ENCODE measurements at regions not wholly inside any gene's neighbourhood (a gene's known extent, or its start where the extent isn't known, plus 50 kb on each side); places are given as distances from the start of the nearest gene placed in this dataset.

GRCh38 chr14:105851716-105852377 is 325.5 kb downstream of the TMEM121 start:
- peaks cover 11% of the 10 kb centered on the region for H3K27me3 Mint-ChIP-seq (ENCODE audit: insufficient read depth, unreplicated experiment)
- H3K9me3 ChIP-seq = no peaks in the 10 kb centered on the region
- no peaks in the 10 kb centered on the region for H3K4me1 Mint-ChIP-seq (ENCODE audit: low read depth, unreplicated experiment)
- H3K4me1 ChIP-seq = no peaks in the 10 kb centered on the region
- H3K36me3 Mint-ChIP-seq (ENCODE audit: insufficient read depth, unreplicated experiment) = no peaks in the 10 kb centered on the region
- DNase-seq = no peak
- H3K4me3 ChIP-seq (ENCODE audit: low read depth, low read length) = no peak overlapping the region
- ChIA-PET CTCF (no interaction called here), POLR2A (no interaction called here)
- no peak for TF ChIP-seq CTCF (IDR thresholded peaks at IDR 0.05; ENCODE audit: insufficient read depth in 1 of 2, low read depth in 1 of 2, low read length in 1 of 2, severe bottlenecking in 1 of 2, unreplicated experiment in 1 of 2)
- no peak overlapping the region for H3K27ac Mint-ChIP-seq (ENCODE audit: unreplicated experiment)
- H3K36me3 ChIP-seq (ENCODE audit: control insufficient read depth, insufficient read depth, low read length) = no peaks in the 10 kb centered on the region
- no peak overlapping the region for H3K4me3 Mint-ChIP-seq (ENCODE audit: unreplicated experiment)
- no peaks in the 10 kb centered on the region; the same call in 1 of the 2 replicates for H3K27me3 ChIP-seq (replicated peaks; ENCODE audit: control insufficient read depth, insufficient read depth, low read length)
- intact Hi-C loops (cut with micrococcal nuclease; ENCODE audit: unreplicated experiment) = no loop called here
- H3K9me3 Mint-ChIP-seq (ENCODE audit: unreplicated experiment) = no peaks in the 10 kb centered on the region
- BruUV-seq (replicated peaks) = no TSS peak

GRCh38 chr14:105852378-105853088 is 326.1 kb downstream of the TMEM121 start:
- no peaks in the 10 kb centered on the region for H3K4me1 Mint-ChIP-seq (ENCODE audit: low read depth, unreplicated experiment)
- no peak overlapping the region for H3K4me3 ChIP-seq (ENCODE audit: low read depth, low read length)
- peak in 1 of 2 experiments; percentile 27 for DNase-seq
- H3K27me3 Mint-ChIP-seq (ENCODE audit: insufficient read depth, unreplicated experiment) = peaks cover 10% of the 10 kb centered on the region
- intact Hi-C loops (cut with micrococcal nuclease; ENCODE audit: unreplicated experiment) = no loop called here
- H3K4me3 Mint-ChIP-seq (ENCODE audit: unreplicated experiment) = no peak overlapping the region
- H3K36me3 Mint-ChIP-seq (ENCODE audit: insufficient read depth, unreplicated experiment) = no peaks in the 10 kb centered on the region
- no peaks in the 10 kb centered on the region for H3K9me3 Mint-ChIP-seq (ENCODE audit: unreplicated experiment)
- POLR2A ChIA-PET = no interaction called here
- H3K9me3 ChIP-seq = no peaks in the 10 kb centered on the region
- CTCF ChIA-PET = no interaction called here
- TF ChIP-seq CTCF (IDR thresholded peaks at IDR 0.05; ENCODE audit: insufficient read depth in 1 of 2, low read depth in 1 of 2, low read length in 1 of 2, severe bottlenecking in 1 of 2, unreplicated experiment in 1 of 2) = no peak
- no TSS peak for BruUV-seq (replicated peaks)
- no peaks in the 10 kb centered on the region for H3K36me3 ChIP-seq (ENCODE audit: control insufficient read depth, insufficient read depth, low read length)
- no peaks in the 10 kb centered on the region for H3K27me3 ChIP-seq (replicated peaks; ENCODE audit: control insufficient read depth, insufficient read depth, low read length)
- no peaks in the 10 kb centered on the region for H3K4me1 ChIP-seq
- H3K27ac Mint-ChIP-seq (ENCODE audit: unreplicated experiment) = no peak overlapping the region

- POLR2A ChIA-PET = no interaction called here
- Histone ChIP-seq H3K27me3 (replicated peaks; ENCODE audit: control insufficient read depth, insufficient read depth, low read length) (no peaks in the 10 kb centered on the region), H3K9me3 (no peaks in the 10 kb centered on the region), H3K4me3 (ENCODE audit: low read depth, low read length) (no peak overlapping the region), H3K4me1 (no peaks in the 10 kb centered on the region), H3K36me3 (ENCODE audit: control insufficient read depth, insufficient read depth, low read length) (no peaks in the 10 kb centered on the region)
- H3K36me3 Mint-ChIP-seq (ENCODE audit: insufficient read depth, unreplicated experiment) = no peaks in the 10 kb centered on the region
- intact Hi-C loops (cut with micrococcal nuclease; ENCODE audit: unreplicated experiment) = no loop called here
- H3K4me3 Mint-ChIP-seq (ENCODE audit: unreplicated experiment) = no peak overlapping the region
- peaks cover 5% of the 10 kb centered on the region for H3K27me3 Mint-ChIP-seq (ENCODE audit: insufficient read depth, unreplicated experiment)
- CTCF ChIA-PET = no interaction called here
- no TSS peak for BruUV-seq (replicated peaks)
- peak in 1 of 2 experiments; percentile 27 for DNase-seq
- no peaks in the 10 kb centered on the region for H3K9me3 Mint-ChIP-seq (ENCODE audit: unreplicated experiment)
- no peak for TF ChIP-seq CTCF (IDR thresholded peaks at IDR 0.05; ENCODE audit: insufficient read depth in 1 of 2, low read depth in 1 of 2, low read length in 1 of 2, severe bottlenecking in 1 of 2, unreplicated experiment in 1 of 2)
- no peak overlapping the region for H3K27ac Mint-ChIP-seq (ENCODE audit: unreplicated experiment)
- H3K4me1 Mint-ChIP-seq (ENCODE audit: low read depth, unreplicated experiment) = no peaks in the 10 kb centered on the region
These were observed 326.9 kb downstream of the TMEM121 start for GRCh38 chr14:105853089-105853906.
